Activated T-helper 1 cell treated with anti-CD3 and anti-CD28 coated beads, Interleukin-12 subunit alpha, Interleukin-12 subunit beta, Interleukin-2, Interleukin-4 antibody, amounts not matched to agents 30 ng/mL and 10 ng/mL and 1 ng/mL, durations not matched to agents 14 hours and 24 hours and 36 hours (primary cell): ENCODE measurements at regions not wholly inside any gene's neighbourhood (a gene's known extent, or its start where the extent isn't known, plus 50 kb on each side); places are given as distances from the start of the nearest gene placed in this dataset.

ENCODE experiments used
- DNase-seq: peaks from one replicate; pipeline ENCODE4 v3.0.0; 2021; ENCODE audit warnings: low spot score
- H3K27ac Mint-ChIP-seq: one replicate; pipeline ENCODE4 v1.8.0; 2021; ENCODE audit warnings: mild to moderate bottlenecking, mixed read lengths
- H3K27me3 Mint-ChIP-seq: one replicate; pipeline ENCODE4 v1.8.0; 2022; ENCODE audit warnings: mild to moderate bottlenecking, moderate library complexity, mixed read lengths; ENCODE audit not compliant: insufficient read depth
- H3K36me3 Mint-ChIP-seq: one replicate; pipeline ENCODE4 v1.8.0; 2021; ENCODE audit warnings: low read depth, mixed read lengths
- H3K4me1 Mint-ChIP-seq: one replicate; pipeline ENCODE4 v1.8.0; 2021; ENCODE audit warnings: low read depth, mixed read lengths
- H3K4me3 Mint-ChIP-seq: one replicate; pipeline ENCODE4 v1.8.0; 2021; ENCODE audit warnings: mild to moderate bottlenecking, moderate library complexity, mixed read lengths
- H3K9me3 Mint-ChIP-seq: one replicate; pipeline ENCODE4 v1.8.0; 2021; ENCODE audit warnings: mixed read lengths
- intact Hi-C: fragments of 100-400 bp; cut with micrococcal nuclease; formaldehyde crosslinking; loops from one replicate; pipeline ENCODE4 v1.15.1; 2024

DNA sequence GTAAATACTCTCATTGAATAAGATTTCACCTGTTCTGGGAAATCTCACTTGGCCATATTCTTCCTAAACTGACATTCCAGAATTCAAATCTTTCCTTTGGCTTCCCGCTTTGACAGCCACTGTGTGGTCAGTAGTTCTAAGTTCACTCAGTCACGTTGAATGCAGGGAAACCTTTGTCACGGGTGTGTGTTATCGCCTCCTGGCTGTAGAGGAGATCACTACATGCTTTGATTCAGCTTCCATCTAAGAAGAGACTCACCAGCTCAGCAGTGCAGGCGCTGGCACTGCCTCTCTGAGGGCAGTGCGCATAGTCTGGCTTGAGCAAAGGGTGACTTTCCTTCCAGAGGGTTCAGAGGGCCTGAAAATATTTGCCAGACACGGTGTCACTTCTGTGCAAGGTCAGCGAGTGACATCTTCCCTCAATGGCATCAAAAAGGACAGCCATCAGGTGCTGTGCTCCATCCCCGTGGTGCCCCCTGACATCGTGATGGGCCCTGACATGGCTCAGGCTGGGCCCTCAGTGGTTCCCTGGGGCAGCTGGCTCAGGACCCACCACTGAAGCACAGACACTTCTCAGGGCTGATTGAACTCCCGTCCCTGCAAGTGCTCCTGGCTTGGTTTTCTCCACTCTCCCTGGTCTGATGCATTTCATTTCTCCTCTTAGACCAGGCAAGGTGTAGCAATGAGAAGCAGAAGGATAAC, 635.4 kb upstream of the ARGLU1 start:
- Mint-ChIP-seq H3K9me3 (no peaks in the 10 kb centered on the region), H3K36me3 (no peaks in the 10 kb centered on the region), H3K4me1 (no peaks in the 10 kb centered on the region), H3K27ac (no peak overlapping the region), H3K4me3 (no peak overlapping the region), H3K27me3 (no peaks in the 10 kb centered on the region)
- no peak for DNase-seq
- intact Hi-C loops, result no loop called here

GRCh38 chr13:107202371-107203023, 634.6 kb upstream of the ARGLU1 start:
- DNase-seq, result no peak
- H3K4me1 Mint-ChIP-seq, result no peaks in the 10 kb centered on the region
- H3K4me3 Mint-ChIP-seq, result no peak overlapping the region
- no peaks in the 10 kb centered on the region for H3K27me3 Mint-ChIP-seq
- no peaks in the 10 kb centered on the region for H3K36me3 Mint-ChIP-seq
- no peak overlapping the region for H3K27ac Mint-ChIP-seq
- intact Hi-C loops, result no loop called here
- H3K9me3 Mint-ChIP-seq, result no peaks in the 10 kb centered on the region

- H3K4me3 Mint-ChIP-seq, result no peak overlapping the region
- no peaks in the 10 kb centered on the region for H3K4me1 Mint-ChIP-seq
- DNase-seq, result no peak
- H3K27me3 Mint-ChIP-seq, result no peaks in the 10 kb centered on the region
- no peak overlapping the region for H3K27ac Mint-ChIP-seq
- intact Hi-C loops, result no loop called here
- no peaks in the 10 kb centered on the region for H3K36me3 Mint-ChIP-seq
- H3K9me3 Mint-ChIP-seq, result peaks cover 3% of the 10 kb centered on the region
Measured at GRCh38 chr13:107200491-107200890, 632.6 kb upstream of the ARGLU1 start.

DNA sequence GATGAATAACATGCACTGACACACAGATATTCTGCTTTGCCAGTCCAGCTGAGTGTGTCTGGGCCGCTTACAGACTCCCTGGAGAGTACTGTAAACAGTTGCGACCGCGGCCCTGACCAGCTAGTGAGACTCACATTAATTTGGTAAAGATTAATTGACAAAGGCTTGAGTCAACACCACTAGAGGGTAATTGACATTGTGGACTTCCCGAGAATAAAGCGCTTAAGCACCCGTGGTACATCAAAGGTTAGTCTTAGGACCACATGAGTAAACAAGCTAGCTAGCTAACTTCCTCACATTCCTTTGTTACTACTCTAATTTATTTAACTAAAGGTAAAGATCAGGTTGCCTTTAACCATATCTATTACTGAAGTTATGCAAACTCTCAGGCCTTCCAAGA, 624.4 kb upstream of the ARGLU1 start:
- Mint-ChIP-seq H3K4me1 (no peaks in the 10 kb centered on the region), H3K36me3 (no peaks in the 10 kb centered on the region), H3K27ac (no peak overlapping the region), H3K4me3 (no peak overlapping the region), H3K27me3 (no peaks in the 10 kb centered on the region), H3K9me3 (peaks cover 3% of the 10 kb centered on the region)
- no peak for DNase-seq
- intact Hi-C loops, result no loop called here

DNA sequence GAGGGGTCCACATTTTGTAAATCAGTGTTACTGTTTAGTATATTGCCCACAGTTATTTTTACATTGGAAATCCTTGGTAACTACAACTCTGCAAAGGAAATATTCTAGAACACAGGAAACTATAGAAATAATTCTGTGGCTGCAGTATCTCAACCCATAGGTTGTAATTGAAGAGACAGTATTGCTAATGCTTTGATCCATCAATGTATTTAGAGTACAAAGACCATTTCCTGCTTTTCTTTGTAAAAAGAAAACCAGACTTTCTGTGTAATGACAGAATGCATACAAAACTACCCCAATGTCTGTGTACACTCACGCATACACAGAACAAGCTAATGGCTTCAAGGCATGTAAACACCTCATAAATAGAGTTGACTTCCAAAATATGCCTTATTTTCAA, 622.1 kb upstream of the ARGLU1 start:
- no peak overlapping the region for H3K27ac Mint-ChIP-seq
- no peaks in the 10 kb centered on the region for H3K9me3 Mint-ChIP-seq
- no peak overlapping the region for H3K4me3 Mint-ChIP-seq
- intact Hi-C loops, result no loop called here
- no peaks in the 10 kb centered on the region for H3K4me1 Mint-ChIP-seq
- no peak for DNase-seq
- H3K27me3 Mint-ChIP-seq, result no peaks in the 10 kb centered on the region
- no peaks in the 10 kb centered on the region for H3K36me3 Mint-ChIP-seq

GRCh38 chr13:107185889-107186288, 618.0 kb upstream of the ARGLU1 start:
- H3K27me3 Mint-ChIP-seq, result no peaks in the 10 kb centered on the region
- H3K9me3 Mint-ChIP-seq, result peaks cover 8% of the 10 kb centered on the region
- no peaks in the 10 kb centered on the region for H3K36me3 Mint-ChIP-seq
- intact Hi-C loops, result no loop called here
- H3K27ac Mint-ChIP-seq, result no peak overlapping the region
- DNase-seq, result no peak
- H3K4me1 Mint-ChIP-seq, result no peaks in the 10 kb centered on the region
- no peak overlapping the region for H3K4me3 Mint-ChIP-seq

GRCh38 chr13:107170270-107170931, 602.5 kb upstream of the ARGLU1 start:
- H3K4me1 Mint-ChIP-seq, result no peaks in the 10 kb centered on the region
- no peaks in the 10 kb centered on the region for H3K36me3 Mint-ChIP-seq
- intact Hi-C loops, result no loop called here
- no peak for DNase-seq
- H3K9me3 Mint-ChIP-seq, result peaks cover 9% of the 10 kb centered on the region
- no peak overlapping the region for H3K27ac Mint-ChIP-seq
- H3K27me3 Mint-ChIP-seq, result no peaks in the 10 kb centered on the region
- no peak overlapping the region for H3K4me3 Mint-ChIP-seq

DNA sequence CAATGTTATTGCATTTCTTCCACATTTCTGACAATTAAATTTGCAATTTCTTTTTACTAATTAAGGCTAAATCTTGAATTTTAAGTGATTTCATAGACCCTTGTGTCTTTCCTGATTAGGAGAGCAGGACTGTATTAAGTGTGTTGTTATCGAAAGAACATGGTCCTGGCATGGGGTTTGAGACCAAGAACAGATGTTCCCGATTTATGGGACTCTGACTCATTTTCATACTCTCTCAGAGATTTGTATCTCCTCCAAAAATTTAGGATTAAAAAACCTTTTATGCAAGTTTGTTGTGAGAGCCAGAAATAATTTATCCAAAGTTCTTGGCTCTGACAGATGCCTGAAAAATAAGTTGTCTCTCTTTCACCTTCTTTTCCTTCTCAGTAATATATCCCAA, 589.3 kb upstream of the ARGLU1 start:
- Mint-ChIP-seq H3K27ac (no peak overlapping the region), H3K9me3 (peaks cover 3% of the 10 kb centered on the region), H3K27me3 (no peaks in the 10 kb centered on the region), H3K4me1 (no peaks in the 10 kb centered on the region), H3K36me3 (no peaks in the 10 kb centered on the region), H3K4me3 (no peak overlapping the region)
- no peak for DNase-seq
- intact Hi-C loops, result no loop called here

DNA sequence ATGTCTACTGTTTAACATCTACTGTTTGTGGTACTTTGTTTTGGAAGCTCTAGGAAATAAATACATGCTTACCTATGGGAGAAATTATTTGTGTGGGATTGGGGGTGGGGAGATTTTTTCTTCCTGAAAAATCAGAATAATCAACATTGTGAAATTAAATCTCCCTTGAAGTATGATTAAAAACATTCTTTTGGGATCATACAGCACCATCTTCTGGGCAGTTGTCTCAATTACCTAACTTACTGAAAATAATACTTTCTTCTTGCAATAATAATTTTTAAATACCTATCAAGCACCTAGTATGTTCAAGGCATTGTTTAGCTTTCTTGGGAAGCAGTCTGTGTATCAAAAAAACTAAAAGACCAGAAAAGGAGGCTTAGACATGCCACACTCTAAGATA, 576.5 kb upstream of the ARGLU1 start:
- Mint-ChIP-seq H3K4me3 (no peak overlapping the region), H3K27me3 (no peaks in the 10 kb centered on the region), H3K27ac (no peak overlapping the region), H3K9me3 (no peaks in the 10 kb centered on the region), H3K36me3 (no peaks in the 10 kb centered on the region), H3K4me1 (no peaks in the 10 kb centered on the region)
- DNase-seq, result no peak
- intact Hi-C loops, result no loop called here

DNA sequence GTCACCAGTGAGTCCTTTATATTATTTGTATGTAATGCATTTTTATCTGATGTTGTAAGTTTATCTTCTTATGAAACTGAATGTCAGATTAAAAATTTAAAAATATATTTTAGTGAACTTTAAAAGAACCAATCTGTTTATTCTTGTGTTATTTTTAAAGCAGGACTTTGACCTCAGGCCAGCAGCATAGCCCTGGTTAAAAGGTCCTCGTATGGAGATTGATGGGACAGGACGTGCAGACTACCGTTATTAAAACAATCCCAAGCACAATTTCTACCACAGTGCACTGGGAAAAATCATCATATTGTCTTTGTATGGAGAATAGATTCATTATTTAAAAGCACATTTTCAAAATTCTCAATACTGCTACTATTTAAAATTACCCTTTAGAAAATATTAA, 573.8 kb upstream of the ARGLU1 start:
- Mint-ChIP-seq H3K4me3 (no peak overlapping the region), H3K36me3 (no peaks in the 10 kb centered on the region), H3K27me3 (no peaks in the 10 kb centered on the region), H3K4me1 (no peaks in the 10 kb centered on the region), H3K9me3 (no peaks in the 10 kb centered on the region), H3K27ac (no peak overlapping the region)
- no peak for DNase-seq
- intact Hi-C loops, result no loop called here

GRCh38 chr13:107139006-107139405, 571.1 kb upstream of the ARGLU1 start:
- H3K27ac Mint-ChIP-seq, result no peak overlapping the region
- no peaks in the 10 kb centered on the region for H3K36me3 Mint-ChIP-seq
- peaks cover 3% of the 10 kb centered on the region for H3K9me3 Mint-ChIP-seq

DNA sequence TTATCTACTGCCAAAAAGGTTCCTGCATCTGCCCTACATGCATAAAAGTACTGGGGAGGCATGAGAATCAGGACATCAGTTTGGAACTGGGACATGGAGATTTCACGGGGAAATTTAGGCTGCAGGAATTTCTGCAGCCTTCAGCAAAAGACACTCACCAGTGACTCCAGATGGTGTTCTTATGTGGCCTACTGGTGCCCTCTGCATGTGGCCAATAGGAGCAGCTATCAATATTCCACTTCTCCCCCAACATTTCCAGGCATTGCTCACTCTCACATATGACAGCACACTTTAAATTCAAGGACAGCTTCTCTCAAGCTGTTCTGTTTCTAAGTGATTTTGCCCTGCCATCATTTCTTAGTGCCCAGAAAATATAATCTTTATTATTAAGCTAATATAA, 570.5 kb upstream of the ARGLU1 start:
- Mint-ChIP-seq H3K4me3 (no peak overlapping the region), H3K27me3 (no peaks in the 10 kb centered on the region), H3K4me1 (no peaks in the 10 kb centered on the region), H3K9me3 (peaks cover 3% of the 10 kb centered on the region), H3K27ac (no peak overlapping the region), H3K36me3 (no peaks in the 10 kb centered on the region)
- intact Hi-C loops, result no loop called here
- DNase-seq, result no peak

More at GRCh38 chr13:107139006-107139405, 571.1 kb upstream of the ARGLU1 start:
- Mint-ChIP-seq H3K4me1 (no peaks in the 10 kb centered on the region), H3K4me3 (no peak overlapping the region), H3K27me3 (no peaks in the 10 kb centered on the region)
- intact Hi-C loops, result no loop called here
- no peak for DNase-seq

- intact Hi-C loops, result no loop called here
- no peak for DNase-seq
- Mint-ChIP-seq H3K4me3 (no peak overlapping the region), H3K9me3 (peaks cover 6% of the 10 kb centered on the region), H3K27me3 (no peaks in the 10 kb centered on the region), H3K4me1 (no peaks in the 10 kb centered on the region), H3K27ac (no peak overlapping the region), H3K36me3 (no peaks in the 10 kb centered on the region)
Measured at GRCh38 chr13:107133950-107134349, 566.0 kb upstream of the ARGLU1 start.
